ENCODE measurements at regions not wholly inside any gene's neighbourhood (a gene's known extent, or its start where the extent isn't known, plus 50 kb on each side); places are given as distances from the start of the nearest gene placed in this dataset.

DNA sequence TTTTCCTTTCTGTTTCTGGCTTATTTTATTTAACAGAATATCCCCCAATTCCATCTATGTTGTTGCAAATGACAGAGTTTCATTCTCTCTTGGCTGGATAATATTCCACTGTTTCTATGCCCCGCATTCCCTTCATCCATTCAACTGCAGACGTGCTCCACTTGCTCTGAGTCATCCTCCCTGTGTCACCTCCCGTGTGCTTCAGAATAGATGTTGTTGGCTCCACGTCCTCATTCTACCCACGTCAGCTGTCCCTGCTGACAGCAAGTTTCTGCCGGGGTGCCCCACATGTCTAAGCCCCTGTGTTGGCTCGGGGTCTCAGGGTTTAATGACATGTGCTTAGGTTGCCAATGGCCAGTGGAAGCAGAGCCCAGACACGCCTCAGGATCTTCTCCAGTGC lies 1041.0 kb downstream of the UQCRFS1 start:
- no peak for DNase-seq
- no peaks in the 10 kb centered on the region for H3K27me3 Mint-ChIP-seq
- CTCF ChIA-PET (ENCODE audit: partially characterized antibody), result no interaction called here
- no peaks in the 10 kb centered on the region for H3K4me1 ChIP-seq (ENCODE audit: insufficient read depth, low read length)
- peaks cover 4 to 39% (median 26%) of the 10 kb centered on the region in 8 donors for H3K9me3 Mint-ChIP-seq
- H3K27ac ChIP-seq (ENCODE audit: low read depth, low read length), result no peak overlapping the region
- H3K27ac Mint-ChIP-seq, result no peak overlapping the region
- H3K27me3 ChIP-seq (ENCODE audit: insufficient read depth, low read length), result no peaks in the 10 kb centered on the region
- H3K36me3 ChIP-seq (ENCODE audit: insufficient read depth, low read length), result no peaks in the 10 kb centered on the region
- no peaks in the 10 kb centered on the region for H3K36me3 Mint-ChIP-seq
- no peak overlapping the region for H3K4me3 Mint-ChIP-seq
- peaks cover 0 to 3% of the 10 kb centered on the region in 2 donors for H3K9me3 ChIP-seq (ENCODE audit: control insufficient read depth in 1 of 2, low read length in 2 of 2)
- no peaks in the 10 kb centered on the region for H3K4me1 Mint-ChIP-seq
- intact Hi-C loops (cut with micrococcal nuclease), result no loop called here
- no peak overlapping the region for H3K4me3 ChIP-seq (ENCODE audit: low read length in 2 of 2)
- POLR2A ChIA-PET (ENCODE audit: partially characterized antibody), result no interaction called here

DNA sequence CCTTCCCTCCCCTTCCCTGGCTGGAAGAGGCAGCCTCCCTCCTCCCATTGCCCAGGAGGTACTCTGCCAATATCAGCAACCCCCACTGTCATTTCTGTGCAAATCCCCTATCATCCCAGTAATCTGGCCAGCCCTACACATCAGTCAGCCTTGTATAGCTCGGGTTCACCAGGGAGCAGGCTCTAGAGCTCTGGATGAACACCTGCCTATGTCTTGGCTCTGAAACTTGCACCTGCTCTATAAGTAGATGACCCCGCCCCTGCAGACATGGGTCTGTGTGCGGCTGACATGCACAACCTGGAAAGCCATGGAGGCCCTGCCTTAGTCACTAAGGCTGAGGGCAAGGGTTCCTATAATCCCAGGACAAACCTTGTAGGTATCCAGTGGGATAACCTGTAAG lies 1042.9 kb downstream of the UQCRFS1 start:
- no peaks in the 10 kb centered on the region for H3K9me3 ChIP-seq (ENCODE audit: control insufficient read depth in 1 of 2, low read length in 2 of 2)
- H3K27ac ChIP-seq (ENCODE audit: low read depth, low read length), result no peak overlapping the region
- H3K27ac Mint-ChIP-seq, result no peak overlapping the region
- H3K36me3 ChIP-seq (ENCODE audit: insufficient read depth, low read length), result no peaks in the 10 kb centered on the region
- ChIA-PET POLR2A (ENCODE audit: partially characterized antibody) (no interaction called here), CTCF (ENCODE audit: partially characterized antibody) (no interaction called here)
- H3K27me3 Mint-ChIP-seq, result no peaks in the 10 kb centered on the region
- no peaks in the 10 kb centered on the region for H3K36me3 Mint-ChIP-seq
- peaks cover 4 to 34% (median 14%) of the 10 kb centered on the region in 8 donors for H3K9me3 Mint-ChIP-seq
- no peak overlapping the region for H3K4me3 Mint-ChIP-seq
- intact Hi-C loops (cut with micrococcal nuclease), result no loop called here
- H3K27me3 ChIP-seq (ENCODE audit: insufficient read depth, low read length), result no peaks in the 10 kb centered on the region
- H3K4me3 ChIP-seq (ENCODE audit: low read length in 2 of 2), result no peak overlapping the region
- no peak for DNase-seq
- H3K4me1 ChIP-seq (ENCODE audit: insufficient read depth, low read length), result no peaks in the 10 kb centered on the region
- H3K4me1 Mint-ChIP-seq, result no peaks in the 10 kb centered on the region

DNA sequence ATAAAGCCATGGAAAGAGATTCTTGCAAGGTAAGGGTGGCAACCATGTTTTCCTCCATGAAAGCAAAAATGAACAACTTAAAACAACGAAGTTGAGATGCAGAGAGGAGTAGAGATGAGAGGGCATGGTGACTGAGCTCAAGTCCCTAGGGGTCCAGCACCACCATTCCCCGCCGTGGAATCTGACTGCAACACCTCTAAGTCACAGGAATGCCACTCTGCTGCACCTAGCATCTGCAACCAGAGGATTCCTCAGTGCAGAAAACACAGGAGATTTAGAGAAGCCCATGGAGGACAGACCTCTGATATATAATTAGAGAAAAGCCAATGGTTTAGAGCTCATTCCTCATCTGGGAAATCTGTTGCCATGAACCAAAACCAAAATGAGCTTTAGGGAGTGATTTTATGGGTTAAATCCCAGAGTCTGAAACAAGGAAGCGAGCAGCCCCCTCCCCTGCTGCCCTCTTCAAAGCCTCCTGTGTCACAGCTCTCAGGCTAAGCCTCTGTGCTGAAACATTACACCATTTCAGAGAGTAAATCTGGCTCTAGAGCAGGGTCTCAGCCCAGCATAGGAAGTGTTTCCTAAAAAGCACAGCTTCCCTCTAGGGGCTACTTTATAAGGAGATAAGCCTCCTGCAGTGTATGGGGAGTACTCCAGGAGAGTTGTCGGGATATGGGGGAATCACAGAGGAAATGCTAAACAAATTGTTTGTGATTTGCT lies 1043.6 kb downstream of the UQCRFS1 start:
- Histone ChIP-seq H3K4me1 (ENCODE audit: insufficient read depth, low read length) (no peaks in the 10 kb centered on the region), H3K9me3 (ENCODE audit: control insufficient read depth in 1 of 2, low read length in 2 of 2) (no peaks in the 10 kb centered on the region), H3K36me3 (ENCODE audit: insufficient read depth, low read length) (no peaks in the 10 kb centered on the region), H3K27ac (ENCODE audit: low read depth, low read length) (no peak overlapping the region), H3K4me3 (ENCODE audit: low read length in 2 of 2) (no peak overlapping the region), H3K27me3 (ENCODE audit: insufficient read depth, low read length) (no peaks in the 10 kb centered on the region)
- DNase-seq, result no peak
- intact Hi-C loops (cut with micrococcal nuclease), result no loop called here
- Mint-ChIP-seq H3K4me3 (no peak overlapping the region), H3K27me3 (no peaks in the 10 kb centered on the region), H3K27ac (no peak overlapping the region), H3K9me3 (peaks cover 4 to 34% (median 13%) of the 10 kb centered on the region in 8 donors), H3K4me1 (no peaks in the 10 kb centered on the region), H3K36me3 (no peaks in the 10 kb centered on the region)
- POLR2A ChIA-PET (ENCODE audit: partially characterized antibody), result no interaction called here
- CTCF ChIA-PET (ENCODE audit: partially characterized antibody), result no interaction called here

DNA sequence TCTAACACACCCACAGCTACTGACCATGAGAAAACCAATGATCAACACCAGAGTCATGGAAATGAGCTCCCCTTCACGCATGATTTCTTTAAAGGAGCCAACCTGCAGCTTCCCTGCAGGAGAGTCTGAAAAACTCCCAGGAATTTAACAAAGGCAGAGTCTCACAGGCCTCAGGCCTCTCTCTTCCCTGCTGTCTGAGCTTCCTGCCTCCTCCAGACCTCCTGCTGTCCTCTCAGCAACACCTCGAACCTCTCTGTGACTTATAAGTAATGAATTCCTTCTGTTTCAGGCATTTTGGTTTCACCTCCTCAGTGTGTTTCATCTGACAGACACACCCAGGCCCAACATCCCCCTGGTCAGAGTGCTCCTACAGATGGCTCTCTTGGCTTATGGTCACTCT lies 1044.4 kb downstream of the UQCRFS1 start:
- no peaks in the 10 kb centered on the region for H3K9me3 ChIP-seq (ENCODE audit: control insufficient read depth in 1 of 2, low read length in 2 of 2)
- peaks cover 4 to 34% (median 14%) of the 10 kb centered on the region in 8 donors for H3K9me3 Mint-ChIP-seq
- no peak for DNase-seq
- no peaks in the 10 kb centered on the region for H3K27me3 Mint-ChIP-seq
- ChIA-PET CTCF (ENCODE audit: partially characterized antibody) (no interaction called here), POLR2A (ENCODE audit: partially characterized antibody) (no interaction called here)
- no peaks in the 10 kb centered on the region for H3K4me1 Mint-ChIP-seq
- no peak overlapping the region for H3K4me3 ChIP-seq (ENCODE audit: low read length in 2 of 2)
- H3K36me3 ChIP-seq (ENCODE audit: insufficient read depth, low read length), result no peaks in the 10 kb centered on the region
- H3K27ac ChIP-seq (ENCODE audit: low read depth, low read length), result no peak overlapping the region
- H3K27ac Mint-ChIP-seq, result no peak overlapping the region
- no peaks in the 10 kb centered on the region for H3K4me1 ChIP-seq (ENCODE audit: insufficient read depth, low read length)
- no peaks in the 10 kb centered on the region for H3K27me3 ChIP-seq (ENCODE audit: insufficient read depth, low read length)
- intact Hi-C loops (cut with micrococcal nuclease), result no loop called here
- H3K36me3 Mint-ChIP-seq, result no peaks in the 10 kb centered on the region
- H3K4me3 Mint-ChIP-seq, result peak overlapping the region in 1 of 8 donors; percentile 18

DNA sequence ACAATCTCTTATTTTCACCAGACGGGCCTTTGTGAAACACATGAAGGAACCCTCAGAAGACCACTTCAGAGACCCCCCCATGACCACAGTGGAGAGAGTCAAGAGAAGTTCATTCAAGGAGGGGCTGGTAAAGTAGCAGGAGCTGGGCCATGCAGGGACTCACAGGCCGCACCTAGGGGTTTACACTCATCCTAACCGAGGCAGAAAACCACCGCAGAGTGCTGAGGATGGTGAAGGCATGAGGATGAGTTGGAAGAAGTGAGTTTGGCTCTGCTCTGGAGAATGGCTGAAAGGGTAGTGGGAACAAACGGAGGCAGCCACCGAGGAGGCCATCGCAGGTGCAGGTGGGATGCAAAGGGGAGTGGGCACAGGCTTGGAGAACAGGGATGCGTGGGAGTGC lies 1046.9 kb downstream of the UQCRFS1 start:
- Mint-ChIP-seq H3K4me3 (no peak overlapping the region), H3K4me1 (no peaks in the 10 kb centered on the region), H3K27ac (no peak overlapping the region), H3K36me3 (no peaks in the 10 kb centered on the region), H3K27me3 (no peaks in the 10 kb centered on the region), H3K9me3 (peaks cover 6 to 38% (median 13%) of the 10 kb centered on the region in 8 donors)
- ChIA-PET CTCF (ENCODE audit: partially characterized antibody) (no interaction called here), POLR2A (ENCODE audit: partially characterized antibody) (no interaction called here)
- intact Hi-C loops (cut with micrococcal nuclease), result no loop called here
- H3K9me3 ChIP-seq (ENCODE audit: control insufficient read depth in 1 of 2, low read length in 2 of 2), result no peaks in the 10 kb centered on the region
- H3K36me3 ChIP-seq (ENCODE audit: insufficient read depth, low read length), result no peaks in the 10 kb centered on the region
- no peak for DNase-seq
- no peak overlapping the region for H3K4me3 ChIP-seq (ENCODE audit: low read length in 2 of 2)
- no peaks in the 10 kb centered on the region for H3K4me1 ChIP-seq (ENCODE audit: insufficient read depth, low read length)
- H3K27me3 ChIP-seq (ENCODE audit: insufficient read depth, low read length), result no peaks in the 10 kb centered on the region
- no peak overlapping the region for H3K27ac ChIP-seq (ENCODE audit: low read depth, low read length)

DNA sequence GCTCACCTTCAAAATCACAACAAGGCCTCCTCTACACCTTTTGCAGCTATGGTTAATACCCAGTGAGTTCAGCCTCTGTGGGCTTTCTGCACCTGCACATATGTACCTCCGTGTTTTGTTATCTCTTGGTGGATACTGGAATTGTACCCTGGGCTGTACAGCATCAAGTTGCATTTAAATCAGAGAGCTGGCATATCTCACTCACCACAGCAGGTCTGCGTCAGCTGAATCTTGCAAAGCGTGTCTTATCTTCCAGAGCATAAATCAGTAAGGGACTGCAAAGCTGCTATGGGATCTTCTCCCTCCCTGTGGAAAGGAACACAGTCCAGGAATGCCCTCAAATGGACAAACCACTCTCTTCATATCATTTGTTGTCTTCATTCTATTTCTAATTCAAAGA lies 1048.7 kb downstream of the UQCRFS1 start:
- CTCF ChIA-PET (ENCODE audit: partially characterized antibody), result no interaction called here

DNA sequence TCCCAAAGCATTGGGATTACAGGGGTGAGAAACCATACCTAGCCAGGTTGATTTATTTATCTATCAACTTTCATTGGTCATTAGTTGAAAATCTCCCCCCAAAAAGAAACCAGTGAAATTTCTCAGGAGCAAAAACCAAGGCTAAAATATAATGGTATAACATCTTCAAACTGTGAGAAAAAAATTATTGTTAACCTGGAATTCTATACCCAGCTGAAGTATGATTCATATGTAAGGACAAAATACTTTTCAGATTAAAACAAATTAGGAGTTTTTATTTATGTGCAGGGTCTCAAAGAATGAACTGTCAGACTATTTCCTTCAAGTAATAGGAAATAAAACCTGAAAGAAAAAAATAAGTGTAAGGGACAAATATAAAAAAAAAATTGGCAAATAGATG lies 1053.9 kb downstream of the UQCRFS1 start:
- Mint-ChIP-seq H3K9me3 (peaks cover 2 to 42% (median 23%) of the 10 kb centered on the region in 8 donors), H3K4me1 (no peaks in the 10 kb centered on the region), H3K36me3 (no peaks in the 10 kb centered on the region), H3K4me3 (no peak overlapping the region), H3K27ac (no peak overlapping the region), H3K27me3 (no peaks in the 10 kb centered on the region)
- CTCF ChIA-PET (ENCODE audit: partially characterized antibody), result no interaction called here
- Histone ChIP-seq H3K36me3 (ENCODE audit: insufficient read depth, low read length) (no peaks in the 10 kb centered on the region), H3K4me1 (ENCODE audit: insufficient read depth, low read length) (no peaks in the 10 kb centered on the region), H3K27me3 (ENCODE audit: insufficient read depth, low read length) (no peaks in the 10 kb centered on the region), H3K4me3 (ENCODE audit: low read length in 2 of 2) (no peak overlapping the region), H3K27ac (ENCODE audit: low read depth, low read length) (no peak overlapping the region), H3K9me3 (ENCODE audit: control insufficient read depth in 1 of 2, low read length in 2 of 2) (no peaks in the 10 kb centered on the region)
- POLR2A ChIA-PET (ENCODE audit: partially characterized antibody), result no interaction called here
- DNase-seq, result no peak
- intact Hi-C loops (cut with micrococcal nuclease), result no loop called here

More for the DNA sequence above, 1048.7 kb downstream of the UQCRFS1 start:
- H3K36me3 Mint-ChIP-seq, result no peaks in the 10 kb centered on the region
- H3K4me3 Mint-ChIP-seq, result no peak overlapping the region
- no peaks in the 10 kb centered on the region for H3K9me3 ChIP-seq (ENCODE audit: control insufficient read depth in 1 of 2, low read length in 2 of 2)
- DNase-seq, result no peak
- intact Hi-C loops (cut with micrococcal nuclease), result no loop called here
- no peak overlapping the region for H3K4me3 ChIP-seq (ENCODE audit: low read length in 2 of 2)
- H3K4me1 ChIP-seq (ENCODE audit: insufficient read depth, low read length), result no peaks in the 10 kb centered on the region
- no peaks in the 10 kb centered on the region for H3K4me1 Mint-ChIP-seq
- H3K9me3 Mint-ChIP-seq, result peaks cover 6 to 36% (median 16%) of the 10 kb centered on the region in 8 donors
- no peaks in the 10 kb centered on the region for H3K27me3 ChIP-seq (ENCODE audit: insufficient read depth, low read length)
- no peak overlapping the region for H3K27ac ChIP-seq (ENCODE audit: low read depth, low read length)
- no peak overlapping the region for H3K27ac Mint-ChIP-seq
- no peaks in the 10 kb centered on the region for H3K27me3 Mint-ChIP-seq
- H3K36me3 ChIP-seq (ENCODE audit: insufficient read depth, low read length), result no peaks in the 10 kb centered on the region
- POLR2A ChIA-PET (ENCODE audit: partially characterized antibody), result no interaction called here

DNA sequence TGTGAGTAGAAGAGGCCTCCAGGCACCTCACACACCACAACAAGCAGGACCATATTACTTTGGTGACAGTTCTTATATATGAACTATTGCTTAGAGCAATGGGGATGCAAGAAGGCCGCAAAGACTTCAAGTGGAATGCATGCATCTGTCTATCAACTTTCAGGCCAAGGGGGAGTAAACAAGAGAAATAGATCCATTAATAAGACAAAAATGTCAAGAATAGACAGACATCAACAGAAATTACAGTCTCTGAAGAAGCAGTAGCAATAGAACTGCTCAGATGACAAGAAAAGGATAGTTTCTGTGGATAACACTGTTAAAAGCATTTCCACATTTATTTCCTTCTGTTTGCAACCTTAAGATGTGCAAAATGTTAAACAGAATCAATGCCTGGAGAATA lies 1057.7 kb downstream of the UQCRFS1 start:
- intact Hi-C loops (cut with micrococcal nuclease), result no loop called here
- Mint-ChIP-seq H3K27me3 (no peaks in the 10 kb centered on the region), H3K27ac (no peak overlapping the region), H3K4me1 (no peaks in the 10 kb centered on the region), H3K9me3 (peaks cover 0 to 31% (median 21%) of the 10 kb centered on the region in 8 donors), H3K4me3 (no peak overlapping the region), H3K36me3 (no peaks in the 10 kb centered on the region)
- POLR2A ChIA-PET (ENCODE audit: partially characterized antibody), result no interaction called here
- H3K27me3 ChIP-seq (ENCODE audit: insufficient read depth, low read length), result no peaks in the 10 kb centered on the region
- H3K9me3 ChIP-seq (ENCODE audit: control insufficient read depth in 1 of 2, low read length in 2 of 2), result no peaks in the 10 kb centered on the region
- CTCF ChIA-PET (ENCODE audit: partially characterized antibody), result no interaction called here
- no peak for DNase-seq
- H3K4me1 ChIP-seq (ENCODE audit: insufficient read depth, low read length), result no peaks in the 10 kb centered on the region
- H3K36me3 ChIP-seq (ENCODE audit: insufficient read depth, low read length), result no peaks in the 10 kb centered on the region
- no peak overlapping the region for H3K27ac ChIP-seq (ENCODE audit: low read depth, low read length)
- H3K4me3 ChIP-seq (ENCODE audit: low read length in 2 of 2), result no peak overlapping the region
